Neuronal stem cell (in vitro differentiated cells): ENCODE measurements at regions not wholly inside any gene's neighbourhood (a gene's known extent, or its start where the extent isn't known, plus 50 kb on each side); places are given as distances from the start of the nearest gene placed in this dataset.

Source experiments
- DNase-seq: peaks from one replicate; pipeline ENCODE4 v3.0.0-alpha.2; 2013; ENCODE audit warnings: low spot score
- H2AFZ ChIP-seq: one replicate; pipeline ENCODE4 v1.6.1; 2013; ENCODE audit warnings: mild to moderate bottlenecking, low read length, inconsistent platforms
- H2AK5ac ChIP-seq: 2 replicates; pipeline ENCODE4 v1.6.1; 2013; ENCODE audit warnings: low read depth, mild to moderate bottlenecking, inconsistent platforms, low read length, moderate library complexity, mixed read lengths
- H2BK120ac ChIP-seq: 2 replicates; pipeline ENCODE4 v1.6.1; 2013; ENCODE audit warnings: low read depth, mild to moderate bottlenecking, inconsistent platforms, low read length, moderate library complexity, mixed read lengths
- H2BK12ac ChIP-seq: one replicate; pipeline ENCODE4 v1.6.1; 2013; ENCODE audit warnings: low read length, inconsistent platforms
- H2BK15ac ChIP-seq: 2 replicates; pipeline ENCODE4 v1.6.1; 2013; ENCODE audit warnings: mild to moderate bottlenecking, low read length, inconsistent platforms, mixed read lengths
- H2BK5ac ChIP-seq: one replicate; pipeline ENCODE4 v1.6.1; 2013; ENCODE audit warnings: inconsistent platforms, mild to moderate bottlenecking, low read length, moderate library complexity
- H3K14ac ChIP-seq: one replicate; pipeline ENCODE4 v1.6.1; 2013; ENCODE audit warnings: low read length, inconsistent platforms
- H3K18ac ChIP-seq: 2 replicates; pipeline ENCODE4 v1.6.1; 2013; ENCODE audit warnings: low read length, inconsistent platforms
- H3K23ac ChIP-seq: 2 replicates; pipeline ENCODE4 v1.6.1; 2013; ENCODE audit warnings: low read depth, mild to moderate bottlenecking, mixed read lengths, low read length, inconsistent platforms; ENCODE audit not compliant: poor library complexity
- H3K27ac ChIP-seq: replicated peaks from 3 replicates; pipeline ENCODE4 v1.5.1; 2013; ENCODE audit warnings: low read length, inconsistent platforms
- H3K27me3 ChIP-seq, 3 experiments: 2 replicates each; pipeline ENCODE4 v1.6.1; 2013; ENCODE audit warnings: low read length in 3 of 3, mild to moderate bottlenecking in 2 of 3, inconsistent platforms in 1 of 3, low read depth in 1 of 3, mixed read lengths in 1 of 3, moderate library complexity in 1 of 3; ENCODE audit not compliant: control insufficient read depth in 3 of 3, insufficient read depth in 3 of 3
- H3K36me3 ChIP-seq, 2 donors: replicated peaks in 1 of 2; 2 replicates each; pipeline ENCODE4 v1.6.1; 2013; ENCODE audit warnings: low read length in 2 of 2; ENCODE audit not compliant: control insufficient read depth in 2 of 2, insufficient read depth in 2 of 2
- H3K4ac ChIP-seq: 2 replicates; pipeline ENCODE4 v1.6.1; 2013; ENCODE audit warnings: inconsistent platforms, mild to moderate bottlenecking, low read length, moderate library complexity
- H3K4me1 ChIP-seq, 2 donors: 1 replicate in 1 of 2; 2 replicates in 1 of 2; pipeline ENCODE4 v1.6.1; 2013; ENCODE audit warnings: low read length in 2 of 2, low read depth in 1 of 2; ENCODE audit not compliant: control insufficient read depth in 2 of 2, insufficient read depth in 1 of 2
- H3K4me2 ChIP-seq: one replicate; pipeline ENCODE4 v1.6.1; 2013; ENCODE audit warnings: mild to moderate bottlenecking, low read length, inconsistent platforms; ENCODE audit not compliant: insufficient read depth, poor library complexity, severe bottlenecking
- H3K4me3 ChIP-seq, 2 donors: 2 replicates each; pipeline ENCODE4 v1.5.1; 2013; ENCODE audit warnings: low read length in 2 of 2, mild to moderate bottlenecking in 2 of 2, inconsistent platforms in 1 of 2, moderate library complexity in 1 of 2
- H3K79me1 ChIP-seq: one replicate; pipeline ENCODE4 v1.6.1; 2013; ENCODE audit warnings: low read depth, mild to moderate bottlenecking, inconsistent platforms, low read length, moderate library complexity
- H3K9ac ChIP-seq: one replicate; pipeline ENCODE4 v1.6.1; 2013; ENCODE audit warnings: mild to moderate bottlenecking, low read depth, low read length, inconsistent platforms; ENCODE audit not compliant: poor library complexity
- H3K9me3 ChIP-seq, 2 donors: replicated peaks in 1 of 2; 2 replicates each; pipeline versions ENCODE3 to v1.6.1; 2013; ENCODE audit warnings: low read length in 2 of 2, mild to moderate bottlenecking in 2 of 2, inconsistent platforms in 1 of 2, low read depth in 1 of 2, mixed read lengths in 1 of 2, moderate library complexity in 1 of 2; ENCODE audit not compliant: control insufficient read depth in 2 of 2, insufficient read depth in 1 of 2
- H4K8ac ChIP-seq: one replicate; pipeline ENCODE4 v1.6.1; 2013; ENCODE audit warnings: low read depth, mild to moderate bottlenecking, inconsistent platforms, low read length, moderate library complexity
- H4K91ac ChIP-seq: one replicate; pipeline ENCODE4 v1.6.1; 2013; ENCODE audit warnings: low read length, low read depth, mild to moderate bottlenecking, inconsistent platforms; ENCODE audit not compliant: poor library complexity
- WGBS, 2 donors: extraction: QIAGEN DNeasy Blood & Tissue Kit; methylation state at CpG; one replicate each; pipeline ENCODE4 v1.1.7; 2013; ENCODE audit warnings: missing lambda C conversion rate in 2 of 2, mixed read lengths in 1 of 2; ENCODE audit not compliant: insufficient read length in 2 of 2, insufficient replicate concordance in 1 of 2; ENCODE audit errors: extremely low coverage in 2 of 2; 5-methylcytosine and 5-hydroxymethylcytosine counted together

- Histone ChIP-seq H3K4me2 (no peak overlapping the region), H3K9ac (no peak overlapping the region), H2BK15ac (no peak overlapping the region), H3K23ac (no peak overlapping the region), H3K36me3 (no peaks in the 10 kb centered on the region), H3K4me3 (no peak overlapping the region), H3K18ac (no peak overlapping the region), H3K27me3 (no peaks in the 10 kb centered on the region), H3K4ac (no peak overlapping the region), H3K9me3 (no peaks in the 10 kb centered on the region), H3K4me1 (peaks cover 0 to 2% of the 10 kb centered on the region in 2 donors), H2AK5ac (no peak overlapping the region), H2AFZ (no peak overlapping the region), H2BK120ac (no peak overlapping the region), H3K14ac (no peak overlapping the region), H4K91ac (no peak overlapping the region), H3K27ac (no peak overlapping the region), H4K8ac (no peak overlapping the region), H2BK5ac (no peak overlapping the region), H3K79me1 (no peaks in the 10 kb centered on the region), H2BK12ac (no peak overlapping the region)
- no peak for DNase-seq
- WGBS, 2 donors: no CpG with 5 or more reads among the region's 2 CpGs
Measured at GRCh38 chr1:209485167-209485566, 98.3 kb upstream of the CAMK1G start.

DNA sequence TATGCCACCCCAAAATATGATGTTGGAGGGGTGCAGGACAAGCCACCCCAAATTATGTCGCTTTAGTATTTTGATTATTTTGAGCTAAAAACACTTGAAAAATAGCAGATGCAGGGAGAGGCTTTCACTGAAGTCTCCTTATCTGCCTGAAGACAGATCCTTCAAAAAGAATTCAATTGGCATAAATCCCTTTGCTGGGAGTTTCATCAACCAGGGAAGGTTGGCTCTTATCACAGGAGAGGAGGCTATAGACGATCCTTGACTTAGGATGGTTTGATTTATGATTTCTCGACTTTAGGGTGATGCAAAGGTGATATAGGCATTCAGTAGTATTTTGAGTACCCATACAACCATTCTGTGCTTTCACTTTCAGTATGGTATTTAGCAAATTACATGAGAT lies 97.8 kb upstream of the CAMK1G start:
- no peak overlapping the region for H4K91ac ChIP-seq
- no peak overlapping the region for H2BK120ac ChIP-seq
- no peak overlapping the region for H3K14ac ChIP-seq
- H3K27me3 ChIP-seq: no peaks in the 10 kb centered on the region
- H3K79me1 ChIP-seq: no peaks in the 10 kb centered on the region
- no peak for DNase-seq
- WGBS, 2 donors: no CpG with 5 or more reads among the region's 3 CpGs
- no peak overlapping the region for H2BK15ac ChIP-seq
- no peak overlapping the region for H3K9ac ChIP-seq
- H3K27ac ChIP-seq: no peak overlapping the region
- H3K4ac ChIP-seq: no peak overlapping the region
- no peak overlapping the region for H3K18ac ChIP-seq
- H3K9me3 ChIP-seq: no peaks in the 10 kb centered on the region
- H4K8ac ChIP-seq: no peak overlapping the region
- no peak overlapping the region for H2BK5ac ChIP-seq
- peaks cover 0 to 2% of the 10 kb centered on the region in 2 donors for H3K4me1 ChIP-seq
- H2AK5ac ChIP-seq: no peak overlapping the region
- no peak overlapping the region for H3K23ac ChIP-seq
- no peak overlapping the region for H3K4me3 ChIP-seq
- H2AFZ ChIP-seq: no peak overlapping the region
- no peak overlapping the region for H2BK12ac ChIP-seq
- no peak overlapping the region for H3K4me2 ChIP-seq
- no peaks in the 10 kb centered on the region for H3K36me3 ChIP-seq

GRCh38 chr1:209486861-209487593 lies 96.5 kb upstream of the CAMK1G start:
- no peak for DNase-seq
- no peak overlapping the region for H3K4ac ChIP-seq
- no peak overlapping the region for H3K14ac ChIP-seq
- H3K36me3 ChIP-seq: no peaks in the 10 kb centered on the region
- no peaks in the 10 kb centered on the region for H3K9me3 ChIP-seq
- no peak overlapping the region for H3K23ac ChIP-seq
- no peak overlapping the region for H3K18ac ChIP-seq
- H2BK12ac ChIP-seq: no peak overlapping the region
- no peak overlapping the region for H2BK15ac ChIP-seq
- no peak overlapping the region for H3K9ac ChIP-seq
- H3K4me2 ChIP-seq: no peak overlapping the region
- no peak overlapping the region for H4K91ac ChIP-seq
- H2AFZ ChIP-seq: no peak overlapping the region
- WGBS, 2 donors: no CpG with 5 or more reads among the region's 1 CpG
- peaks cover 0 to 3% (median 0%) of the 10 kb centered on the region in 3 experiments for H3K27me3 ChIP-seq
- H4K8ac ChIP-seq: no peak overlapping the region
- no peak overlapping the region for H2AK5ac ChIP-seq
- no peak overlapping the region for H2BK5ac ChIP-seq
- no peak overlapping the region for H2BK120ac ChIP-seq
- no peak overlapping the region for H3K27ac ChIP-seq
- H3K4me3 ChIP-seq: no peak overlapping the region
- H3K4me1 ChIP-seq: peaks cover 0 to 2% of the 10 kb centered on the region in 2 donors
- H3K79me1 ChIP-seq: no peaks in the 10 kb centered on the region

- Histone ChIP-seq H3K9me3 (no peaks in the 10 kb centered on the region), H3K79me1 (peaks cover 2% of the 10 kb centered on the region), H4K8ac (no peak overlapping the region), H2AK5ac (no peak overlapping the region), H3K14ac (no peak overlapping the region), H4K91ac (no peak overlapping the region), H2BK5ac (no peak overlapping the region), H3K4ac (no peak overlapping the region), H2AFZ (no peak overlapping the region), H3K23ac (no peak overlapping the region), H3K36me3 (no peaks in the 10 kb centered on the region), H3K4me2 (no peak overlapping the region), H2BK12ac (no peak overlapping the region), H3K4me3 (no peak overlapping the region), H3K18ac (no peak overlapping the region), H2BK15ac (no peak overlapping the region), H3K4me1 (peaks cover 0 to 2% of the 10 kb centered on the region in 2 donors), H3K9ac (no peak overlapping the region), H3K27ac (no peak overlapping the region), H3K27me3 (peaks cover 0 to 3% (median 0%) of the 10 kb centered on the region in 3 experiments), H2BK120ac (no peak overlapping the region)
- no CpG with 5 or more reads among the region's 3 CpGs for WGBS, 2 donors
- no peak for DNase-seq
Measured at GRCh38 chr1:209490013-209490412, 93.5 kb upstream of the CAMK1G start.
